H1 (cell line): ENCODE measurements at regions not wholly inside any gene's neighbourhood (a gene's known extent, or its start where the extent isn't known, plus 50 kb on each side); places are given as distances from the start of the nearest gene placed in this dataset.

ENCODE experiments used
- CTCF ChIA-PET: fragments of 300-600 bp; sonication (Branson Sonifier 250); formaldehyde crosslinking; loops from one replicate; lab custom pipeline; 2021; ENCODE audit not compliant: partially characterized antibody; lab: Charles Lee
- POLR2A ChIA-PET: fragments of 300-600 bp; sonication (Branson Sonifier 250); formaldehyde crosslinking; loops from one replicate; lab custom pipeline; 2021; ENCODE audit warnings: inconsistent platforms; ENCODE audit not compliant: partially characterized antibody; lab: Charles Lee
- DNase-seq, 2 experiments: peaks; one replicate each; pipeline versions ENCODE4 v3.0.0 to v3.0.0-alpha.2; 2010 to 2022; ENCODE audit warnings: low spot score in 2 of 2, low read depth in 1 of 2, mixed read lengths in 1 of 2
- FAIRE-seq: peaks from 2 replicates; lab custom pipeline; 2011; peaks lifted over from hg19 to GRCh38; lab: Jason Lieb, UNC
- H2AFZ ChIP-seq: 2 replicates; pipeline ENCODE4 v1.8.1; 2012; ENCODE audit warnings: low read length, inconsistent platforms
- H2AK5ac ChIP-seq: 2 replicates; pipeline ENCODE4 v1.6.1; 2013; ENCODE audit warnings: low read depth, low read length
- H2BK120ac ChIP-seq: replicated peaks from 2 replicates; pipeline ENCODE3; 2013; ENCODE audit warnings: low read depth, low read length, inconsistent platforms
- H2BK12ac ChIP-seq: 2 replicates; pipeline ENCODE4 v1.6.1; 2013; ENCODE audit warnings: low read depth, low read length
- H2BK15ac ChIP-seq: 2 replicates; pipeline ENCODE4 v1.6.1; 2013; ENCODE audit warnings: low read length
- H2BK20ac ChIP-seq: 2 replicates; pipeline ENCODE4 v1.6.1; 2013; ENCODE audit warnings: low read length
- H2BK5ac ChIP-seq: 2 replicates; pipeline ENCODE4 v1.6.1; 2013; ENCODE audit warnings: low read depth, low read length
- H3K14ac ChIP-seq: 2 replicates; pipeline ENCODE4 v1.6.1; 2013; ENCODE audit warnings: inconsistent platforms; ENCODE audit not compliant: insufficient read length
- H3K18ac ChIP-seq: 2 replicates; pipeline ENCODE4 v1.6.1; 2013; ENCODE audit warnings: low read length; ENCODE audit errors: extremely low read depth
- H3K23ac ChIP-seq: 2 replicates; pipeline ENCODE4 v1.6.1; 2013; ENCODE audit warnings: inconsistent platforms; ENCODE audit not compliant: insufficient read length
- H3K23me2 ChIP-seq: 2 replicates; pipeline ENCODE4 v1.6.1; 2013; ENCODE audit warnings: low read depth, low read length
- H3K27ac ChIP-seq: 2 replicates; pipeline ENCODE4 v1.6.1; 2011; ENCODE audit warnings: low read depth, low read length, inconsistent platforms
- H3K27me3 ChIP-seq, 4 experiments: replicated peaks in 1 of 4; 1 replicate in 1 of 4; 2 replicates in 3 of 4; pipeline versions ENCODE4 v1.6.1 to v1.8.1; 2011 to 2013; ENCODE audit warnings: low read length in 3 of 4, mild to moderate bottlenecking in 3 of 4, inconsistent platforms in 2 of 4, mixed read lengths in 2 of 4, moderate library complexity in 1 of 4; ENCODE audit not compliant: control insufficient read depth in 3 of 4, insufficient read depth in 3 of 4; ENCODE audit errors: extremely low read depth in 1 of 4
- H3K36me3 ChIP-seq, 4 experiments: 2 replicates each; pipeline versions ENCODE4 v1.6.1 to v1.8.1; 2011 to 2013; ENCODE audit warnings: mild to moderate bottlenecking in 4 of 4, low read length in 3 of 4, moderate library complexity in 2 of 4, control low read depth in 1 of 4, inconsistent platforms in 1 of 4; ENCODE audit not compliant: insufficient read depth in 4 of 4, control insufficient read depth in 2 of 4
- H3K4ac ChIP-seq: replicated peaks from 2 replicates; pipeline ENCODE3; 2013; ENCODE audit warnings: low read length, low read depth, mixed read lengths, inconsistent platforms; ENCODE audit not compliant: insufficient read length
- H3K4me1 ChIP-seq, 4 experiments: replicated peaks in 1 of 4; 1 replicate in 1 of 4; 2 replicates in 3 of 4; pipeline versions ENCODE4 v1.6.1 to v1.8.1; 2011 to 2013; ENCODE audit warnings: low read length in 3 of 4, inconsistent platforms in 2 of 4, mixed read lengths in 1 of 4; ENCODE audit not compliant: insufficient read depth in 4 of 4, control insufficient read depth in 3 of 4
- H3K4me2 ChIP-seq, 2 experiments: 2 replicates each; pipeline versions ENCODE4 v1.6.1 to v1.8.1; 2011 to 2013; ENCODE audit warnings: low read depth in 2 of 2, low read length in 2 of 2, control low read depth in 1 of 2, inconsistent platforms in 1 of 2, mild to moderate bottlenecking in 1 of 2; ENCODE audit not compliant: insufficient read depth in 1 of 2
- H3K4me3 ChIP-seq, 4 experiments: fragments of 200-600, 300-600 bp in 1 of 4; sonication (generic), shearing (Covaris generic), sonication (Bioruptor Twin) in 1 of 4; 2 replicates each; pipeline versions ENCODE4 v1.5.1 to v1.8.1; 2011 to 2016; ENCODE audit warnings: low read length in 4 of 4, low read depth in 3 of 4, control low read depth in 2 of 4, inconsistent platforms in 2 of 4, mild to moderate bottlenecking in 2 of 4, mixed read lengths in 1 of 4, moderate library complexity in 1 of 4; ENCODE audit not compliant: insufficient read depth in 2 of 4; ENCODE audit errors: extremely low read depth in 1 of 4
- H3K56ac ChIP-seq: replicated peaks from 2 replicates; pipeline ENCODE3; 2013; ENCODE audit warnings: low read depth, mild to moderate bottlenecking, mixed read lengths, low read length, inconsistent platforms; ENCODE audit not compliant: insufficient read length
- H3K79me1 ChIP-seq: 2 replicates; pipeline ENCODE4 v1.6.1; 2013; ENCODE audit warnings: low read depth, low read length, control low read depth
- H3K79me2 ChIP-seq, 2 experiments: 2 replicates each; pipeline versions ENCODE4 v1.6.1 to v1.8.1; 2012 to 2013; ENCODE audit warnings: low read length in 2 of 2, mild to moderate bottlenecking in 2 of 2, inconsistent platforms in 1 of 2; ENCODE audit not compliant: insufficient read depth in 2 of 2, control insufficient read depth in 1 of 2
- H3K9ac ChIP-seq, 4 experiments: replicated peaks in 1 of 4; 1 replicate in 1 of 4; 2 replicates in 3 of 4; pipeline versions ENCODE4 v1.6.1 to v1.8.1; 2011 to 2013; ENCODE audit warnings: low read depth in 3 of 4, low read length in 3 of 4, control low read depth in 2 of 4, mild to moderate bottlenecking in 2 of 4, moderate library complexity in 2 of 4, inconsistent platforms in 1 of 4; ENCODE audit errors: extremely low read depth in 1 of 4
- H3K9me3 ChIP-seq, 2 experiments: 2 replicates each; pipeline versions ENCODE4 v1.6.1 to v1.8.1; 2012 to 2013; ENCODE audit warnings: mild to moderate bottlenecking in 2 of 2, moderate library complexity in 2 of 2, control low read depth in 1 of 2, inconsistent platforms in 1 of 2, low read depth in 1 of 2, low read length in 1 of 2, mixed read lengths in 1 of 2; ENCODE audit not compliant: insufficient read depth in 2 of 2
- H4K20me1 ChIP-seq, 2 experiments: replicated peaks in 1 of 2; 2 replicates each; pipeline versions ENCODE3 to v1.8.1; 2011 to 2013; ENCODE audit warnings: inconsistent platforms in 2 of 2, low read length in 2 of 2, mild to moderate bottlenecking in 1 of 2; ENCODE audit not compliant: insufficient read depth in 2 of 2, control insufficient read depth in 1 of 2
- H4K5ac ChIP-seq: 2 replicates; pipeline ENCODE4 v1.6.1; 2013; ENCODE audit warnings: low read length, low read depth, mixed read lengths, inconsistent platforms; ENCODE audit not compliant: insufficient read length
- H4K8ac ChIP-seq: 2 replicates; pipeline ENCODE4 v1.8.0; 2013; ENCODE audit warnings: mild to moderate bottlenecking, moderate library complexity, low read length, inconsistent platforms; ENCODE audit not compliant: insufficient read depth; ENCODE audit errors: extremely low read depth
- H4K91ac ChIP-seq: replicated peaks from 2 replicates; pipeline ENCODE3; 2013; ENCODE audit warnings: low read length, mixed read lengths, inconsistent platforms; ENCODE audit not compliant: insufficient read length
- EP300 ChIP-seq, 2 experiments: IDR thresholded peaks; 1 replicate in 1 of 2; 2 replicates in 1 of 2; pipeline ENCODE4 v1.6.1; 2011 to 2012; ENCODE audit warnings: low read depth in 2 of 2, low read length in 2 of 2, mild to moderate bottlenecking in 2 of 2, borderline replicate concordance in 1 of 2, inconsistent platforms in 1 of 2, moderate library complexity in 1 of 2
- EZH2 ChIP-seq: fragments of 200-600 bp; sonication (generic); IDR thresholded peaks from 2 replicates; pipeline ENCODE4 v1.7.1; 2012; ENCODE audit warnings: low read depth, mild to moderate bottlenecking, moderate library complexity, low read length, inconsistent platforms; ENCODE audit not compliant: severe bottlenecking
- HDAC2 ChIP-seq, 2 experiments: fragments of 300-600 bp in 1 of 2; sonication (generic) in 1 of 2; IDR thresholded peaks; 2 replicates each; pipeline ENCODE4 v1.6.1; 2011 to 2012; ENCODE audit warnings: low read depth in 2 of 2, low read length in 2 of 2, mild to moderate bottlenecking in 2 of 2, moderate library complexity in 2 of 2, borderline replicate concordance in 1 of 2, inconsistent platforms in 1 of 2
- JUN ChIP-seq: IDR thresholded peaks from 2 replicates; pipeline ENCODE4 v1.6.1; 2011; ENCODE audit warnings: low read depth, mild to moderate bottlenecking, improper control_type of control experiment, low read length
- KDM4A ChIP-seq: IDR thresholded peaks from one replicate; pipeline ENCODE4 v1.7.1; 2012; ENCODE audit warnings: low read depth, mild to moderate bottlenecking, moderate library complexity, low read length, inconsistent platforms; ENCODE audit not compliant: severe bottlenecking
- MAX ChIP-seq: IDR thresholded peaks from 2 replicates; pipeline ENCODE4 v1.6.1; 2012; ENCODE audit warnings: inconsistent platforms
- NRF1 ChIP-seq: IDR thresholded peaks from 2 replicates; pipeline ENCODE4 v1.6.1; 2011; ENCODE audit warnings: mild to moderate bottlenecking, low read depth, low read length, improper control_type of control experiment
- POLR2AphosphoS5 ChIP-seq: IDR thresholded peaks from 2 replicates; pipeline ENCODE4 v1.6.1; 2011; ENCODE audit warnings: low read depth, low read length
- RBBP5 ChIP-seq: IDR thresholded peaks from 2 replicates; pipeline ENCODE4 v1.7.1; 2012; ENCODE audit warnings: low read depth, mild to moderate bottlenecking, inconsistent platforms, low read length, moderate library complexity, borderline replicate concordance
- RNF2 ChIP-seq: fragments of 200-900, 300-1000 bp; sonication (generic); IDR thresholded peaks from 2 replicates; pipeline ENCODE4 v1.7.1; 2016; ENCODE audit warnings: borderline replicate concordance, low read depth, mild to moderate bottlenecking, antibody characterized with exemption, low read length; ENCODE audit not compliant: poor library complexity, severe bottlenecking; ENCODE audit errors: missing control alignments
- SIX5 ChIP-seq: IDR thresholded peaks from 2 replicates; pipeline ENCODE4 v1.6.1; 2011; ENCODE audit warnings: mild to moderate bottlenecking, low read depth, low read length
- SP1 ChIP-seq: IDR thresholded peaks from 2 replicates; pipeline ENCODE4 v1.6.1; 2011; ENCODE audit warnings: low read depth, low read length
- SRF ChIP-seq: IDR thresholded peaks from 2 replicates; pipeline ENCODE4 v1.6.1; 2011; ENCODE audit warnings: mild to moderate bottlenecking, low read depth, low read length, moderate library complexity
- TBP ChIP-seq: IDR thresholded peaks from 2 replicates; pipeline ENCODE4 v1.6.1; 2011; ENCODE audit warnings: low read depth, low read length, improper control_type of control experiment
- WGBS, 2 experiments: shearing (Covaris generic) in 1 of 2; methylation state at CpG; one replicate each; pipeline versions ENCODE4 v1.1.6 to v1.1.7; 2013 to 2015; ENCODE audit warnings: low lambda C conversion rate in 2 of 2, mixed read lengths in 2 of 2, inconsistent platforms in 1 of 2, low coverage in 1 of 2, missing lambda C conversion rate in 1 of 2; ENCODE audit not compliant: insufficient replicate concordance in 2 of 2, insufficient coverage in 1 of 2, insufficient read length in 1 of 2; ENCODE audit errors: extremely low coverage in 1 of 2, missing lambda C conversion rate in 1 of 2; 5-methylcytosine and 5-hydroxymethylcytosine counted together

DNA sequence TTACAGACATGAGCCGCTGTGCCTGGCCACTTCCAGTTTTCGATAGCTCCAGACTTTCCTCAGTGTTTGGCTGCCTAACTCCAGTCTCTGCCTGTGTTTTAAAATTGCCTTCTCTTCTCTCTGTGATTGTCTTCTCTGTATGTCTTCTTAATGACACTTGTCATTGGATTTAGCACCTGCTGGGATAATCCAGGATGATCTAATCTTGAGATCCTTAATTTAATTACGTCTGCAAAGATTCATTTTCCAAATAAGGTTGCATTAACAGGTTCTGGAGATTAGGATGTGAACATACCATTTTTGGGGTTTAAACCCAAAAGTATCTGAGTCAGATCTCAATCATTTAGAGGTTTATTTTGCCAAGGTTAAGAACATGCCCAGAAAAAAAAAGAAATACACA, 222.2 kb upstream of the PDZRN3 start:
- Histone ChIP-seq H3K14ac (no peak overlapping the region), H2BK120ac (no peak overlapping the region), H4K20me1 (no peaks in the 10 kb centered on the region), H3K27me3 (no peaks in the 10 kb centered on the region), H3K36me3 (no peaks in the 10 kb centered on the region), H3K9me3 (no peaks in the 10 kb centered on the region), H4K5ac (no peak overlapping the region), H2BK20ac (no peak overlapping the region), H3K9ac (no peak overlapping the region), H3K79me2 (no peaks in the 10 kb centered on the region), H3K4me1 (peaks cover 0 to 4% (median 0%) of the 10 kb centered on the region in 4 experiments; a peak in 1 of 7 replicates), H3K4ac (no peak overlapping the region), H4K91ac (no peak overlapping the region), H2AFZ (no peak overlapping the region), H3K23ac (no peak overlapping the region), H3K79me1 (no peaks in the 10 kb centered on the region), H2AK5ac (no peak overlapping the region), H3K23me2 (no peaks in the 10 kb centered on the region), H3K18ac (no peak overlapping the region), H2BK12ac (no peak overlapping the region), H4K8ac (no peak overlapping the region), H2BK15ac (no peak overlapping the region), H3K4me3 (no peak overlapping the region), H3K4me2 (no peak overlapping the region), H3K56ac (no peak overlapping the region), H2BK5ac (no peak overlapping the region), H3K27ac (no peak overlapping the region)
- WGBS, 2 experiments, result 96% methylated on average over 3 of the region's 3 CpGs; no CpG with 5 or more reads in 1 of the 2 experiments
- FAIRE-seq (no peak), DNase-seq (no peak)
- CTCF ChIA-PET, result interaction anchor here (0.6 to 1.5 kb wide), 14 partner anchors 25 to 403 kb away, joined by 3 to 6 read pairs (median 4); no protein-coding TSS in a partner anchor
- POLR2A ChIA-PET, result no interaction called here
- TF ChIP-seq MAX (no peak), EP300 (IDR thresholded peaks at IDR 0.05; ENCODE audit: borderline replicate concordance in 1 of 2, low read depth in 2 of 2, low read length in 2 of 2) (no peak), POLR2AphosphoS5 (no peak), RBBP5 (no peak), HDAC2 (IDR thresholded peaks at IDR 0.05; ENCODE audit: borderline replicate concordance in 1 of 2, low read depth in 2 of 2, low read length in 2 of 2) (no peak), RNF2 (no peak), SP1 (no peak), SIX5 (no peak), EZH2 (no peak), NRF1 (no peak), SRF (no peak), KDM4A (no peak), JUN (no peak), TBP (no peak)
